Vagina (tissue), 2 donors: ENCODE measurements at regions not wholly inside any gene's neighbourhood (a gene's known extent, or its start where the extent isn't known, plus 50 kb on each side); places are given as distances from the start of the nearest gene placed in this dataset.

ENCODE experiments used
- CTCF ChIP-seq, 3 experiments: fragments of 450-650 bp in 2 of 3; fragments of 200-600 bp in 1 of 3; sonication (generic) in 1 of 3; IDR thresholded peaks; one replicate each; pipeline ENCODE4 v1.5.1; 2017 to 2019; ENCODE audit warnings: antibody characterized with exemption in 3 of 3, mild to moderate bottlenecking in 2 of 3, moderate library complexity in 2 of 3
- POLR2A ChIP-seq, 2 donors: fragments of 450-650 bp; IDR thresholded peaks; one replicate each; pipeline ENCODE4 v1.6.1; 2017; ENCODE audit warnings: antibody characterized with exemption in 2 of 2, mild to moderate bottlenecking in 2 of 2, moderate library complexity in 2 of 2

DNA sequence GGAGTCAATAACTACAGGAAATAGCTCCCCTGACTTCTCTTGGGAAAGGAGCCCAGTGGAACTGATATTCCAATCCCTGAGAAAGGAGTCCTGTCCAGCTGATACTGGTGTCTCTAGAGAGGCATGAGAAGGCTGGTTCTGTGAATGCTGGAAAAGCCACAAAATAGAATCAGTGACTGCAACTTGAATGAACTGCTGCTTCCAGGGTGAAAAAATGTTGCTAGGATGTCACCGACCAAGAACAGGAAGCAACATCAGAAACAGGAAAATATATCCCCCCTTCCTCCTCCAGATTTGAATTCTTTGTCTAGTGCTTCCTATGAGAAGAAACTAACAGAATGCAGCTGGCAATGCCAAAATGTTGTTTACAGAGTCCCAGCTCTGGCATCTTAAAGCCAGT is 269.3 kb upstream of the LYPLAL1 start:
- TF ChIP-seq CTCF (IDR thresholded peaks at IDR 0.05): no peak
- TF ChIP-seq POLR2A (IDR thresholded peaks at IDR 0.05): no peak
